ENCODE measurements at regions not wholly inside any gene's neighbourhood (a gene's known extent, or its start where the extent isn't known, plus 50 kb on each side); places are given as distances from the start of the nearest gene placed in this dataset.
"Not testable (repeated sequence)": the region's sequence is repeated elsewhere in the genome, so short reads cannot be mapped to it uniquely, and the experiment has no call there.

GRCh38 chr4:11074581-11075241 is 354.0 kb downstream of the HS3ST1 start:
- intact Hi-C loops (cut with DNase I): loop anchor here in 1 of 2 donors (5.0 kb wide), 1 partner anchor 807 kb away; no protein-coding TSS in a partner anchor

GRCh38 chr4:11073621-11074051 is 355.1 kb downstream of the HS3ST1 start:
- DNase-seq (ENCODE audit: low spot score): peak; percentile 86
- intact Hi-C loops (cut with DNase I): loop anchor here in 1 of 2 donors (5.0 kb wide), 1 partner anchor 806 kb away; no protein-coding TSS in a partner anchor

More at GRCh38 chr4:11074581-11075241, 354.0 kb downstream of the HS3ST1 start:
- DNase-seq (ENCODE audit: low spot score): no peak

- DNase-seq (ENCODE audit: low spot score): no peak
- intact Hi-C loops (cut with DNase I): loop anchor here in 1 of 2 donors (5.0 kb wide), 1 partner anchor 806 kb away; no protein-coding TSS in a partner anchor
Measured at GRCh38 chr4:11072999-11073398, 355.7 kb downstream of the HS3ST1 start.

GRCh38 chr4:11072463-11072862 is 356.2 kb downstream of the HS3ST1 start:
- intact Hi-C loops (cut with DNase I): loop anchor here in 1 of 2 donors (5.0 kb wide), 1 partner anchor 805 kb away; no protein-coding TSS in a partner anchor
- DNase-seq (ENCODE audit: low spot score): no peak

- DNase-seq (ENCODE audit: low spot score): no peak
- intact Hi-C loops (cut with DNase I): loop anchor here in 1 of 2 donors (5.0 kb wide), 1 partner anchor 804 kb away; no protein-coding TSS in a partner anchor
Measured at GRCh38 chr4:11070813-11071212, 357.9 kb downstream of the HS3ST1 start.

GRCh38 chr4:11069581-11070211 is 359.0 kb downstream of the HS3ST1 start:
- intact Hi-C loops (cut with DNase I): loop anchor here in 1 of 2 donors (5.0 kb wide), 1 partner anchor 802 kb away; no protein-coding TSS in a partner anchor
- no peak for DNase-seq (ENCODE audit: low spot score)

- intact Hi-C loops (cut with DNase I): no loop called here
Measured at GRCh38 chr4:11069083-11069482, 359.6 kb downstream of the HS3ST1 start.

GRCh38 chr4:11066584-11066983 is 362.1 kb downstream of the HS3ST1 start:
- intact Hi-C loops (cut with DNase I): not testable (repeated sequence)

More at GRCh38 chr4:11069083-11069482, 359.6 kb downstream of the HS3ST1 start:
- DNase-seq (ENCODE audit: low spot score): no peak

GRCh38 chr4:11060637-11061036 is 368.1 kb downstream of the HS3ST1 start:
- DNase-seq (ENCODE audit: low spot score); intact Hi-C loops (cut with DNase I): not testable (repeated sequence)

More at GRCh38 chr4:11066584-11066983, 362.1 kb downstream of the HS3ST1 start:
- not testable (repeated sequence) for DNase-seq (ENCODE audit: low spot score)

- intact Hi-C loops (cut with DNase I): not testable (repeated sequence)
Measured at GRCh38 chr4:11054937-11055336, 370.4 kb upstream of the CLNK start.

GRCh38 chr4:11053601-11054220 is 369.1 kb upstream of the CLNK start:
- intact Hi-C loops (cut with DNase I): no loop called here

More at GRCh38 chr4:11054937-11055336, 370.4 kb upstream of the CLNK start:
- DNase-seq (ENCODE audit: low spot score): not testable (repeated sequence)

GRCh38 chr4:11051181-11051580 is 366.6 kb upstream of the CLNK start:
- DNase-seq (ENCODE audit: low spot score): no peak
- intact Hi-C loops (cut with DNase I): no loop called here

More at GRCh38 chr4:11053601-11054220, 369.1 kb upstream of the CLNK start:
- DNase-seq (ENCODE audit: low spot score): no peak

- DNase-seq (ENCODE audit: low spot score): no peak
- intact Hi-C loops (cut with DNase I): no loop called here
Measured at GRCh38 chr4:11050766-11051165, 366.2 kb upstream of the CLNK start.

GRCh38 chr4:11049001-11049400 is 364.4 kb upstream of the CLNK start:
- no peak for DNase-seq (ENCODE audit: low spot score)
- intact Hi-C loops (cut with DNase I): no loop called here

GRCh38 chr4:11042760-11043159 is 358.2 kb upstream of the CLNK start:
- intact Hi-C loops (cut with DNase I): no loop called here
- DNase-seq (ENCODE audit: low spot score): no peak

GRCh38 chr4:11039634-11040131 is 355.1 kb upstream of the CLNK start:
- intact Hi-C loops (cut with DNase I): no loop called here
- no peak for DNase-seq (ENCODE audit: low spot score)

GRCh38 chr4:11038926-11039325 is 354.4 kb upstream of the CLNK start:
- intact Hi-C loops (cut with DNase I): no loop called here
- no peak for DNase-seq (ENCODE audit: low spot score)

- DNase-seq (ENCODE audit: low spot score): no peak
- intact Hi-C loops (cut with DNase I): no loop called here
Measured at GRCh38 chr4:11037637-11038036, 353.1 kb upstream of the CLNK start.

GRCh38 chr4:11028334-11028733 is 343.8 kb upstream of the CLNK start:
- intact Hi-C loops (cut with DNase I): no loop called here
- no peak for DNase-seq (ENCODE audit: low spot score)

- intact Hi-C loops (cut with DNase I): no loop called here
- no peak for DNase-seq (ENCODE audit: low spot score)
Measured at GRCh38 chr4:11021333-11021732, 336.8 kb upstream of the CLNK start.

All from posterior vena cava (tissue), 2 donors.